T-helper 17 cell (primary cell): ENCODE measurements at regions not wholly inside any gene's neighbourhood (a gene's known extent, or its start where the extent isn't known, plus 50 kb on each side); places are given as distances from the start of the nearest gene placed in this dataset.

ENCODE experiments used
- ATAC-seq: fragments of 150-1000 bp; cut with Tn5 transposase; 2 replicates; pipeline ENCODE4 v1.10.0; 2021; ENCODE audit warnings: mild to moderate bottlenecking, moderate library complexity
- DNase-seq, 3 donors: peaks; one replicate each; pipeline versions ENCODE4 v3.0.0 to v3.0.0-alpha.2; 2020 to 2021
- H3K9me3 ChIP-seq: one replicate; pipeline ENCODE4 v1.7.0; 2013; ENCODE audit warnings: low read length, mild to moderate bottlenecking; ENCODE audit not compliant: control insufficient read depth, poor library complexity, severe bottlenecking
- H3K27ac Mint-ChIP-seq: one replicate; pipeline ENCODE4 v1.8.0; 2022; ENCODE audit warnings: mild to moderate bottlenecking, moderate library complexity, mixed read lengths
- H3K27me3 Mint-ChIP-seq: one replicate; pipeline ENCODE4 v1.8.0; 2022; ENCODE audit warnings: mixed read lengths
- H3K36me3 Mint-ChIP-seq: one replicate; pipeline ENCODE4 v1.8.0; 2022; ENCODE audit warnings: low read depth, mixed read lengths
- H3K4me1 Mint-ChIP-seq: one replicate; pipeline ENCODE4 v1.8.0; 2022; ENCODE audit warnings: mild to moderate bottlenecking, mixed read lengths
- H3K4me3 Mint-ChIP-seq: one replicate; pipeline ENCODE4 v1.8.0; 2022; ENCODE audit warnings: mild to moderate bottlenecking, moderate library complexity, mixed read lengths

- peaks cover 3% of the 10 kb centered on the region for H3K36me3 Mint-ChIP-seq
- peaks cover 26% of the 10 kb centered on the region for H3K27me3 Mint-ChIP-seq
- no peaks in the 10 kb centered on the region for H3K4me1 Mint-ChIP-seq
- no peak overlapping the region for H3K27ac Mint-ChIP-seq
- no peaks in the 10 kb centered on the region for H3K9me3 ChIP-seq
- ATAC-seq (no peak), DNase-seq (no peak)
- no peak overlapping the region for H3K4me3 Mint-ChIP-seq
Measured at GRCh38 chr15:93205413-93205812, 116.4 kb upstream of the RGMA start.

- H3K9me3 ChIP-seq = no peaks in the 10 kb centered on the region
- Mint-ChIP-seq H3K36me3 (peaks cover 3% of the 10 kb centered on the region), H3K4me1 (no peaks in the 10 kb centered on the region), H3K27ac (no peak overlapping the region), H3K4me3 (no peak overlapping the region), H3K27me3 (peaks cover 40% of the 10 kb centered on the region)
- ATAC-seq (no peak), DNase-seq (no peak)
Measured at GRCh38 chr15:93203036-93203435, 114.0 kb upstream of the RGMA start.

GRCh38 chr15:93202405-93202804 lies 113.4 kb upstream of the RGMA start:
- H3K27me3 Mint-ChIP-seq = peaks cover 40% of the 10 kb centered on the region
- H3K4me3 Mint-ChIP-seq = no peak overlapping the region
- ATAC-seq = no peak
- H3K9me3 ChIP-seq = no peaks in the 10 kb centered on the region
- no peak overlapping the region for H3K27ac Mint-ChIP-seq
- DNase-seq = no peak
- H3K36me3 Mint-ChIP-seq = peaks cover 3% of the 10 kb centered on the region
- no peaks in the 10 kb centered on the region for H3K4me1 Mint-ChIP-seq

DNA sequence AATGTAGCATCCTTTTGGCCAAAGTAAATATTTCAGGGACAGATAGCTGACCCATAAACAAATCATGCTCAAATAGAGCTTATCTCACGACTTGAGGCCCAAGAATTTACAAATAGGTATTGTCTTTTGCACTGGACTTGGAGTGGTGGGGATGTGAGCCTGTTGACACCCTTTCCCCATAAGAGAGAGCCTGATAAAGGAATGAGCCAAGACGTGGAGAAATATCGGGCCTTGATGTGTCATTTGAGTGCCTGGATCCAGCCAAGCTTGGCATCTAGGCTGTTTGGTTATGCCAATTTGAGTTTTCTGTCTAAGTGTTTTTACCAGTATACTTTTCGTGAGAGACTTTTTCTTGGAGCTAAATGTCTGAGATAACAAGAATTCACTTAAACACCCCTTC lies 112.9 kb upstream of the RGMA start:
- peaks cover 36% of the 10 kb centered on the region for H3K27me3 Mint-ChIP-seq
- no peak overlapping the region for H3K4me3 Mint-ChIP-seq
- peaks cover 3% of the 10 kb centered on the region for H3K36me3 Mint-ChIP-seq
- H3K9me3 ChIP-seq = no peaks in the 10 kb centered on the region
- H3K27ac Mint-ChIP-seq = no peak overlapping the region
- no peaks in the 10 kb centered on the region for H3K4me1 Mint-ChIP-seq
- ATAC-seq = no peak
- no peak for DNase-seq

DNA sequence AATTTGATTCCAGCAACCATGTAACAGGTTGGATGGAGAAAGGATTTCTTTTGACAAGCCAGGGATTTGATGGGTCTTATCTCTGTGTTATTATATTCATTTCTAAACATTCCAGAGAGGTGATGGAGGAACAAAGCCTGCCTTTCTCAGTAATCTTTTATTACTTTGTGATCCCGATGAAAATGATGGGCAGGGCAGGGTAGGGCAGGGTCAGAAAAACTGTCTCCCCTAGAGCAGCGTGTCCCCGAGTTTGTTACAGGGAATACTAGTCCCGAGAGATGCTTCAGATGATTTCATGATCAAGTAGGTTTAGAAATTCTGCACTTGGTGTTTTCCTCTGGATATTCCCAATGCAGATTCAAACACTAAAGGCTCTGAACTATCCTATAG lies 111.8 kb upstream of the RGMA start:
- Mint-ChIP-seq H3K4me1 (no peaks in the 10 kb centered on the region), H3K27ac (no peak overlapping the region), H3K27me3 (peaks cover 36% of the 10 kb centered on the region), H3K4me3 (no peak overlapping the region), H3K36me3 (peaks cover 3% of the 10 kb centered on the region)
- H3K9me3 ChIP-seq = no peaks in the 10 kb centered on the region
- ATAC-seq (no peak), DNase-seq (no peak)

- Mint-ChIP-seq H3K4me1 (no peaks in the 10 kb centered on the region), H3K27me3 (peaks cover 33% of the 10 kb centered on the region), H3K27ac (no peak overlapping the region), H3K4me3 (no peak overlapping the region), H3K36me3 (no peaks in the 10 kb centered on the region)
- H3K9me3 ChIP-seq = no peaks in the 10 kb centered on the region
- ATAC-seq (no peak), DNase-seq (no peak)
Measured at GRCh38 chr15:93200081-93200836, 111.2 kb upstream of the RGMA start.

DNA sequence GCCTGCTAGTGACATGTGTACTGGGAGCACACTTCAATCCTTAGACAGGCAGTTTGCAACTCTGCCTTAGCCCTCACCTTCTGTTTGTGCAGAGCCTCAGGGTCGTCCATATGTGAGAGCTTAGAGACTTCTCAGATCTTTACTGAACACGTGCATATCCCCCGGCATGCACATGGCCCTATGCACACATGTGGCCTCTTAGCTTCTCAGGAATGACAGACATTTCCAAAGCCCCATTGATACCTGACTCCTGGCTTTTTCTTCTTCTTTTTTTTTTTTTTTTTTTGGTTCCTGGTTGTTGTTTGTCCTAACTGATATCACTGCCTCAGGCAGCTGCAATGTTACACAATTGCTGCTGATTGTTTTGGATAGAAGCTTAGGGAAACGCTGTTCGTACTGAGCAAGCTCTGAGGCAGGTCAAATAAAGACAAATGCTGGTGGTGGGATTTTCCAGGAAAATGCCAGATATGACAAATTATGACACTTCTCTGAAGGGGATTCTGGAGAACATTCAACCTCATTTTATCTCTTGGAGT lies 107.2 kb upstream of the RGMA start:
- Mint-ChIP-seq H3K27ac (no peak overlapping the region), H3K27me3 (peaks cover 30% of the 10 kb centered on the region), H3K36me3 (no peaks in the 10 kb centered on the region), H3K4me1 (no peaks in the 10 kb centered on the region), H3K4me3 (no peak overlapping the region)
- no peak for DNase-seq
- no peaks in the 10 kb centered on the region for H3K9me3 ChIP-seq
- no peak for ATAC-seq

DNA sequence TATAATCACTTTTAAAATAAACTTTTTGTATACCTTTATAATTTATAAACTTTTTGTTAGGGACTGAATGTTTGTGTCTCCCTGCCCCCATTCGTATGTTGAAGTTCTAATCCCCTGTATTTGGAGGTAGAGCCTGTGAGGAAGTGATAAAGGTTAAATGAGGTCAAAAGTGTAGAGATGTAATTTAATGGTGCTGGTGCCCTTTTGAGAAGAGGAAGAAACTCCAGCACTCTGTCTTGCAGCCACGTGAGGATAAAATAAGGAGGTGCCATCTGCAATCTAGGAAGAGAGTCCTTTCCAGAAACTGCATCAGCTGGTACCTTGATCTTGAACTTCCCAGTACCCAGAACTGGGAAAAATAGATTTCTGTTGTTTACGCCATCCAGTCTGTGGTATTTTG lies 106.1 kb upstream of the RGMA start:
- no peaks in the 10 kb centered on the region for H3K36me3 Mint-ChIP-seq
- DNase-seq (no peak), ATAC-seq (no peak)
- no peaks in the 10 kb centered on the region for H3K9me3 ChIP-seq
- H3K27me3 Mint-ChIP-seq = peaks cover 23% of the 10 kb centered on the region
- H3K4me1 Mint-ChIP-seq = no peaks in the 10 kb centered on the region
- H3K27ac Mint-ChIP-seq = no peak overlapping the region
- H3K4me3 Mint-ChIP-seq = no peak overlapping the region

- H3K4me1 Mint-ChIP-seq = peaks cover 6% of the 10 kb centered on the region
- ATAC-seq = no peak
- peak overlapping the region; percentile 39 for H3K4me3 Mint-ChIP-seq
- DNase-seq = no peak
- peaks cover 25% of the 10 kb centered on the region for H3K27me3 Mint-ChIP-seq
- no peaks in the 10 kb centered on the region for H3K36me3 Mint-ChIP-seq
- no peaks in the 10 kb centered on the region for H3K9me3 ChIP-seq
- no peak overlapping the region for H3K27ac Mint-ChIP-seq
Measured at GRCh38 chr15:93190238-93190637, 101.2 kb upstream of the RGMA start.

DNA sequence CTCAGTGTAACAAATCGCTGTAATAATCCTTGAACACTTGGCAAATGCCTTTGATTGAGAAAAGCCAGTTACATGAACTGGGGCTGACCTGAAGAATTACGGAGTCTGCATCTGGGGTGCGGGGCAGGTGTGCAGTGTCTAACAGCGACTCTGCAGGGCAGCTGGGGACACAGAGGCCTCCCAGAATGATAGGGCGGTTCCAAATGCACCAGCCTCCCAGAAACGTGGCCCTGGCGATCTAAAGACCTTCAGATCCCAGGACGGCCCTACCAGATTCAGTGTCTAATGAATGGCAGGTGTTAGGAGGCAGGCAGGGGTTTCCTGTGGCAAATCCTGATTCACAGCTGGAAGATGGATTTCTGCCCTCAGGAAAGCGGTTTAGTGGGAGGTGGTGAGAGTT lies 100.5 kb upstream of the RGMA start:
- ATAC-seq = no peak
- Mint-ChIP-seq H3K27ac (no peak overlapping the region), H3K4me3 (peak overlapping the region; percentile 61), H3K36me3 (no peaks in the 10 kb centered on the region), H3K27me3 (peaks cover 25% of the 10 kb centered on the region), H3K4me1 (peaks cover 6% of the 10 kb centered on the region)
- no peak for DNase-seq
- H3K9me3 ChIP-seq = no peaks in the 10 kb centered on the region

DNA sequence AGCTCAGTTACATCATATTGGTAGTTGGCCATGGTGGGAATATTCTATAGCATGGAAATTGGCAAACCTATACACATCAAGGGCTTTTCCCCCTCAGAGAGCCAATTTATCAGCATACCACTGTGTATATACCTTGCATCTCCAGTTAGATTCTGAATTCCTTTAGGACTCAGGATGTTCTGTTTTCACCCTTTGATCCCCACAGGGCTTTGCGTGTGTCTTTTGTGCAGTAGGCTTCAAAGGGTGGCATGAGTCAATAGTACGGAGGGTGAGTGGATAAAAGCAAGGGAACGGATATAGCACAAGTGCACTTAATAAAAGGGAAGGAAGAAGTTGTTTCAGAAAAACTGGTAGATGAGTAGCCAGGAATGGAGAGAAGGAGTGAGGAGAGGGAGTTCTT lies 99.2 kb upstream of the RGMA start:
- Mint-ChIP-seq H3K36me3 (no peaks in the 10 kb centered on the region), H3K27me3 (peaks cover 24% of the 10 kb centered on the region), H3K4me1 (peaks cover 6% of the 10 kb centered on the region), H3K27ac (no peak overlapping the region), H3K4me3 (no peak overlapping the region)
- DNase-seq = no peak
- no peak for ATAC-seq
- H3K9me3 ChIP-seq = no peaks in the 10 kb centered on the region

- peaks cover 24% of the 10 kb centered on the region for H3K27me3 Mint-ChIP-seq
Measured at GRCh38 chr15:93185796-93186195, 96.8 kb upstream of the RGMA start.

GRCh38 chr15:93182703-93183205 lies 93.7 kb upstream of the RGMA start:
- no peak overlapping the region for H3K4me3 Mint-ChIP-seq
- H3K27me3 Mint-ChIP-seq = peaks cover 25% of the 10 kb centered on the region
- ATAC-seq = no peak

More at GRCh38 chr15:93185796-93186195, 96.8 kb upstream of the RGMA start:
- ATAC-seq = no peak
- peaks cover 2% of the 10 kb centered on the region for H3K36me3 Mint-ChIP-seq
- no peaks in the 10 kb centered on the region for H3K9me3 ChIP-seq
- H3K4me3 Mint-ChIP-seq = no peak overlapping the region
- no peak overlapping the region for H3K27ac Mint-ChIP-seq
- DNase-seq = no peak
- H3K4me1 Mint-ChIP-seq = peaks cover 6% of the 10 kb centered on the region

GRCh38 chr15:93180656-93181055 lies 91.6 kb upstream of the RGMA start:
- H3K9me3 ChIP-seq = no peaks in the 10 kb centered on the region
- H3K27me3 Mint-ChIP-seq = peaks cover 20% of the 10 kb centered on the region

More at GRCh38 chr15:93182703-93183205, 93.7 kb upstream of the RGMA start:
- Mint-ChIP-seq H3K4me1 (peaks cover 3% of the 10 kb centered on the region), H3K27ac (no peak overlapping the region), H3K36me3 (peaks cover 2% of the 10 kb centered on the region)
- no peak for DNase-seq
- H3K9me3 ChIP-seq = no peaks in the 10 kb centered on the region

More at GRCh38 chr15:93180656-93181055, 91.6 kb upstream of the RGMA start:
- no peak for ATAC-seq
- Mint-ChIP-seq H3K4me3 (no peak overlapping the region), H3K27ac (no peak overlapping the region), H3K4me1 (no peaks in the 10 kb centered on the region), H3K36me3 (peaks cover 2% of the 10 kb centered on the region)
- DNase-seq = no peak
